ENCODE measurements at regions not wholly inside any gene's neighbourhood (a gene's known extent, or its start where the extent isn't known, plus 50 kb on each side); places are given as distances from the start of the nearest gene placed in this dataset.

- Histone ChIP-seq H3K4me3 (no peak overlapping the region), H3K27ac (no peak overlapping the region)
- TF ChIP-seq, protein P1, sequence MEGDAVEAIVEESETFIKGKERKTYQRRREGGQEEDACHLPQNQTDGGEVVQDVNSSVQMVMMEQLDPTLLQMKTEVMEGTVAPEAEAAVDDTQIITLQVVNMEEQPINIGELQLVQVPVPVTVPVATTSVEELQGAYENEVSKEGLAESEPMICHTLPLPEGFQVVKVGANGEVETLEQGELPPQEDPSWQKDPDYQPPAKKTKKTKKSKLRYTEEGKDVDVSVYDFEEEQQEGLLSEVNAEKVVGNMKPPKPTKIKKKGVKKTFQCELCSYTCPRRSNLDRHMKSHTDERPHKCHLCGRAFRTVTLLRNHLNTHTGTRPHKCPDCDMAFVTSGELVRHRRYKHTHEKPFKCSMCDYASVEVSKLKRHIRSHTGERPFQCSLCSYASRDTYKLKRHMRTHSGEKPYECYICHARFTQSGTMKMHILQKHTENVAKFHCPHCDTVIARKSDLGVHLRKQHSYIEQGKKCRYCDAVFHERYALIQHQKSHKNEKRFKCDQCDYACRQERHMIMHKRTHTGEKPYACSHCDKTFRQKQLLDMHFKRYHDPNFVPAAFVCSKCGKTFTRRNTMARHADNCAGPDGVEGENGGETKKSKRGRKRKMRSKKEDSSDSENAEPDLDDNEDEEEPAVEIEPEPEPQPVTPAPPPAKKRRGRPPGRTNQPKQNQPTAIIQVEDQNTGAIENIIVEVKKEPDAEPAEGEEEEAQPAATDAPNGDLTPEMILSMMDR (IDR thresholded peaks at IDR 0.05), result no peak
- DNase-seq (ENCODE audit: low spot score), result no peak
Observed at GRCh38 chr15:70212286-70212962, 114.7 kb upstream of the TLE3 start.

GRCh38 chr15:70210528-70210927 is 112.8 kb upstream of the TLE3 start:
- Histone ChIP-seq H3K27ac (no peak overlapping the region), H3K4me3 (no peak overlapping the region)
- TF ChIP-seq, protein P1 (IDR thresholded peaks at IDR 0.05), result no peak
- no peak for DNase-seq (ENCODE audit: low spot score)

- Histone ChIP-seq H3K4me3 (no peak overlapping the region), H3K27ac (no peak overlapping the region)
- TF ChIP-seq, protein P1 (IDR thresholded peaks at IDR 0.05), result no peak
- no peak for DNase-seq (ENCODE audit: low spot score)
Observed at GRCh38 chr15:70210076-70210475, 112.4 kb upstream of the TLE3 start.

- Histone ChIP-seq H3K4me3 (no peak overlapping the region), H3K27ac (no peak overlapping the region)
- no peak for DNase-seq (ENCODE audit: low spot score)
- TF ChIP-seq, protein P1 (IDR thresholded peaks at IDR 0.05), result no peak
Observed at GRCh38 chr15:70209499-70209898, 111.8 kb upstream of the TLE3 start.

GRCh38 chr15:70208332-70208731 is 110.6 kb upstream of the TLE3 start:
- DNase-seq (ENCODE audit: low spot score), result no peak
- Histone ChIP-seq H3K27ac (no peak overlapping the region), H3K4me3 (no peak overlapping the region)
- TF ChIP-seq, protein P1 (IDR thresholded peaks at IDR 0.05), result no peak

DNA sequence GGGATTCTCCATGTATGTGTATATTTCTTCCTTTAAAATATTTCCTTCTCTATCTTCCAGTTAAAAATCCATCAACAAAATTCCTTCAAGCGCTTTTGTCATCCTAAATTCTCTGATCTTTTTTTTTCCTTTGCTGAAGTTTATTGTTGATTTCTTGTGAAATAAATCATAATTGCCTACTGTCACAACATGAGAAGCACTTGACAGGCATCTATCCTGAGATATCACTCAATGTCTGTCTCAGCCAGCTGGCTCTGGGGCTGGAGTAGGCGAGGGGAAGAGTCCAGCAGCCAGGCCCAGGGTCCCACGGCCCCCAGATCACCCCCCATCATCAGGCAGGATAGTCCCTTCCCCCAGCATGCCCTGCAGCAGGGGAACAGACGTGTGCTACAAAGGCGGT is 109.0 kb upstream of the TLE3 start:
- H3K27ac ChIP-seq, result no peak overlapping the region
- DNase-seq (ENCODE audit: low spot score), result no peak
- TF ChIP-seq, protein P1 (IDR thresholded peaks at IDR 0.05), result no peak
- no peak overlapping the region for H3K4me3 ChIP-seq

- Histone ChIP-seq H3K4me3 (no peak overlapping the region), H3K27ac (no peak overlapping the region)
- no peak for DNase-seq (ENCODE audit: low spot score)
- TF ChIP-seq, protein P1 (IDR thresholded peaks at IDR 0.05), result no peak
Observed at GRCh38 chr15:70204652-70205051, 106.9 kb upstream of the TLE3 start.

All from coronary artery (tissue), 2 donors.